A549 (cell line): ENCODE measurements at regions not wholly inside any gene's neighbourhood (a gene's known extent, or its start where the extent isn't known, plus 50 kb on each side); places are given as distances from the start of the nearest gene placed in this dataset.

Experiments
- ATAC-seq, 2 experiments: fragments of 200-7000 bp in 1 of 2; fragments of >200 bp in 1 of 2; cut with Nextera tagmentation in 1 of 2; cut with Tn5 transposase in 1 of 2; 3 replicates each; pipeline versions ENCODE4 v1.8.0 to v1.9.1; 2018 to 2020; ENCODE audit warnings: mild to moderate bottlenecking in 1 of 2, moderate library complexity in 1 of 2
- CTCF ChIA-PET: fragments of 300-600 bp; sonication (Branson Sonifier 250); formaldehyde crosslinking; extraction: SDS; loops from one replicate; lab custom pipeline; 2021; ENCODE audit warnings: antibody characterized with exemption, inconsistent platforms; lab: Yijun Ruan, JAX
- POLR2A ChIA-PET: fragments of 350-600 bp; formaldehyde crosslinking; extraction: SDS; loops from one replicate; lab custom pipeline; 2021; ENCODE audit warnings: antibody characterized with exemption, inconsistent platforms; lab: Yijun Ruan, JAX
- DNase-seq, 2 experiments: peaks; one replicate each; pipeline versions ENCODE4 v3.0.0 to v3.0.0-alpha.2; 2011 to 2016; ENCODE audit warnings: low read depth in 1 of 2, low spot score in 1 of 2
- FAIRE-seq: peaks from 2 replicates; lab custom pipeline; 2011; peaks lifted over from hg19 to GRCh38; lab: Jason Lieb, UNC
- H3K27ac ChIP-seq, 2 experiments: fragments of >200 bp; sonication (Bioruptor Twin); formaldehyde crosslinking; 3 replicates each; pipeline ENCODE4 v1.5.1; 2016 to 2017
- H3K4me1 ChIP-seq: fragments of >200 bp; sonication (Bioruptor Twin); formaldehyde crosslinking; 3 replicates; pipeline ENCODE4 v1.6.1; 2016
- H3K4me2 ChIP-seq: fragments of >200 bp; sonication (Bioruptor Twin); formaldehyde crosslinking; 3 replicates; pipeline ENCODE4 v1.6.1; 2016
- H3K4me3 ChIP-seq: fragments of >200 bp; sonication (Bioruptor Twin); formaldehyde crosslinking; 3 replicates; pipeline ENCODE4 v1.5.1; 2016
- H3K9me3 ChIP-seq: fragments of >200 bp; sonication (Bioruptor Twin); formaldehyde crosslinking; 3 replicates; pipeline ENCODE4 v1.6.1; 2016
- CBX2 ChIP-seq: fragments of 200-600 bp; sonication (generic); IDR thresholded peaks from 2 replicates; pipeline ENCODE4 v1.6.1; 2016; ENCODE audit warnings: low read depth, mild to moderate bottlenecking, borderline replicate concordance
- CBX8 ChIP-seq: fragments of 200-600 bp; sonication (generic); IDR thresholded peaks from 2 replicates; pipeline ENCODE4 v1.6.1; 2016
- CHD2 ChIP-seq: fragments of 150-350 bp; IDR thresholded peaks from 2 replicates; pipeline ENCODE4 v1.6.1; 2014; ENCODE audit warnings: low read length; ENCODE audit not compliant: partially characterized antibody
- EHF ChIP-seq: fragments of 250-450 bp; sonication (Bioruptor Pico); IDR thresholded peaks from 2 replicates; pipeline ENCODE4 v1.5.0; 2020; ENCODE audit warnings: mild to moderate bottlenecking
- EP300 ChIP-seq, 2 experiments: fragments of >200 bp; sonication (Bioruptor Twin); formaldehyde crosslinking; IDR thresholded peaks; 2 replicates in 1 of 2; 3 replicates in 1 of 2; pipeline ENCODE4 v1.6.1; 2016 to 2017
- FOSB ChIP-seq: fragments of 250-450 bp; sonication (Bioruptor Pico); IDR thresholded peaks from 2 replicates; pipeline ENCODE4 v1.5.0; 2020; ENCODE audit warnings: mild to moderate bottlenecking, moderate library complexity
- FOXS1 ChIP-seq: fragments of 250-450 bp; sonication (Bioruptor Pico); IDR thresholded peaks from 2 replicates; pipeline ENCODE4 v1.5.0; 2020; ENCODE audit warnings: mild to moderate bottlenecking, moderate library complexity
- HDAC2 ChIP-seq: fragments of 200-600 bp; sonication (generic); IDR thresholded peaks from 2 replicates; pipeline ENCODE4 v1.6.1; 2016
- HEYL ChIP-seq: fragments of 250-450 bp; sonication (Bioruptor Pico); IDR thresholded peaks from 2 replicates; pipeline ENCODE4 v1.8.0; 2021; ENCODE audit warnings: mild to moderate bottlenecking, moderate library complexity
- HOXA7 ChIP-seq: fragments of 250-450 bp; sonication (Bioruptor Pico); IDR thresholded peaks from 2 replicates; pipeline ENCODE4 v1.5.0; 2020; ENCODE audit warnings: mild to moderate bottlenecking, moderate library complexity
- HOXB5 ChIP-seq: fragments of 250-450 bp; sonication (Bioruptor Pico); IDR thresholded peaks from 2 replicates; pipeline ENCODE4 v1.5.0; 2020; ENCODE audit warnings: mild to moderate bottlenecking, moderate library complexity
- KDM1A ChIP-seq: fragments of 200-600 bp; sonication (generic); IDR thresholded peaks from 2 replicates; pipeline ENCODE4 v1.6.1; 2016; ENCODE audit warnings: low read depth, mild to moderate bottlenecking
- MAFK ChIP-seq: fragments of 450-650 bp; IDR thresholded peaks from 2 replicates; pipeline ENCODE4 v1.6.1; 2014; ENCODE audit not compliant: partially characterized antibody
- MAZ ChIP-seq: fragments of 150-350 bp; IDR thresholded peaks from 2 replicates; pipeline ENCODE4 v1.6.1; 2014; ENCODE audit warnings: antibody characterized with exemption, low read depth, low read length, borderline replicate concordance
- PHF8 ChIP-seq: fragments of 200-600 bp; sonication (generic); IDR thresholded peaks from 2 replicates; pipeline ENCODE4 v1.6.1; 2016; ENCODE audit warnings: low read depth, mild to moderate bottlenecking, antibody characterized with exemption, moderate library complexity, borderline replicate concordance
- POLR2AphosphoS2 ChIP-seq: conservative IDR thresholded peaks from 2 replicates; pipeline ENCODE4 v1.6.1; 2012; ENCODE audit warnings: low read length, improper control_type of control experiment, inconsistent platforms
- RAD21 ChIP-seq, 2 experiments: fragments of >200 bp in 1 of 2; sonication (Bioruptor Twin) in 1 of 2; formaldehyde crosslinking in 1 of 2; IDR thresholded peaks in 1 of 2; conservative IDR thresholded peaks in 1 of 2; 2 replicates in 1 of 2; 3 replicates in 1 of 2; pipeline ENCODE4 v1.6.1; 2012 to 2018; ENCODE audit warnings: inconsistent platforms in 1 of 2
- RARB ChIP-seq: fragments of 250-450 bp; sonication (Bioruptor Pico); IDR thresholded peaks from 2 replicates; pipeline ENCODE4 v1.8.0; 2021; ENCODE audit warnings: mild to moderate bottlenecking, moderate library complexity
- RCOR1 ChIP-seq: fragments of 150-350 bp; IDR thresholded peaks from 2 replicates; pipeline ENCODE4 v1.6.1; 2014; ENCODE audit warnings: antibody characterized with exemption, low read length, low read depth
- RNF2 ChIP-seq: fragments of 200-600 bp; sonication (generic); IDR thresholded peaks from 2 replicates; pipeline ENCODE4 v1.6.1; 2016; ENCODE audit warnings: low read depth, mild to moderate bottlenecking, antibody characterized with exemption, moderate library complexity, borderline replicate concordance
- SMC3 ChIP-seq: fragments of >200 bp; sonication (Bioruptor Twin); formaldehyde crosslinking; IDR thresholded peaks from 3 replicates; pipeline ENCODE4 v1.6.1; 2018; ENCODE audit warnings: inconsistent platforms
- SREBF2 ChIP-seq: fragments of 450-650 bp; IDR thresholded peaks from 2 replicates; pipeline ENCODE4 v1.6.1; 2014; ENCODE audit warnings: mild to moderate bottlenecking, moderate library complexity
- TP53 ChIP-seq: fragments of 250-450 bp; sonication (Bioruptor Pico); IDR thresholded peaks from 2 replicates; pipeline ENCODE4 v1.5.0; 2021; ENCODE audit warnings: mild to moderate bottlenecking, moderate library complexity
- ZSCAN20 ChIP-seq: fragments of 250-450 bp; sonication (Bioruptor Pico); IDR thresholded peaks from 2 replicates; pipeline ENCODE4 v1.8.0; 2022; ENCODE audit warnings: mild to moderate bottlenecking, moderate library complexity
- WGBS: methylation state at CpG from one replicate; pipeline ENCODE4 v1.1.6; 2017; ENCODE audit errors: missing lambda C conversion rate; 5-methylcytosine and 5-hydroxymethylcytosine counted together
- TF ChIP-seq, protein P1 (sequence below): fragments of >200 bp; sonication (Bioruptor Twin); formaldehyde crosslinking; IDR thresholded peaks from 3 replicates; pipeline ENCODE4 v1.6.1; 2016
- TF ChIP-seq, protein P2 (sequence below): fragments of 150-350 bp; IDR thresholded peaks from 2 replicates; pipeline ENCODE4 v1.6.1; 2014; ENCODE audit warnings: low read depth, mild to moderate bottlenecking, low read length
- TF ChIP-seq, protein P3 (sequence below): fragments of >200 bp; sonication (Bioruptor Twin); formaldehyde crosslinking; IDR thresholded peaks from 2 replicates; pipeline ENCODE4 v1.6.1; 2016
- TF ChIP-seq, protein P4 (sequence below): IDR thresholded peaks from 2 replicates; pipeline ENCODE4 v1.6.1; 2012
- TF ChIP-seq, protein P5 (sequence below): fragments of >200 bp; sonication (Bioruptor Twin); formaldehyde crosslinking; IDR thresholded peaks from 3 replicates; pipeline ENCODE4 v1.5.1; 2016

DNA sequence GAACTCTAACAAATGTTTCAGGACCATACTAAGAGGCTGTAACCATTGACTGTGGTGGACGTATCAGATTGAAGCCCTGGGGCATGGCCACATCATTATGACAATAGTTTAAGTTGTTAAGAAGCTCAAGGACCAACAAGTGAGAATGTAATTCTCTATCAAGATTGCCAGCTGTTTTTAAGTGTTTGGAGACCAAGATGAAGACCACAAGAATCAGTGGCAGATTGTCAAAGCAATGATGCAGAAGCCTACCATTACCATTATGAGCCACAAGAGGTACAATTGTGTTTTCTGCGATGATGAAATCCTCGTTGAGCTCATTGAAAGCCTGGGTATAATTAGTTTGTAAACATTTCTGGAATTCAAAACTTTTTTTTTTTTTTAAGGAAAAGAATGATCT, 261.1 kb upstream of the ZEB2 start:
- no peak for FAIRE-seq
- no peak overlapping the region for H3K4me2 ChIP-seq
- H3K27ac ChIP-seq: no peak overlapping the region
- DNase-seq: no peak
- no peaks in the 10 kb centered on the region for H3K4me1 ChIP-seq
- CTCF ChIA-PET: interaction anchor here (0.6 to 0.7 kb wide), 2 partner anchors 14 to 827 kb away, joined by 3 read pairs; no protein-coding TSS in a partner anchor
- WGBS: 40% methylated on average over 3 of the region's 3 CpGs
- no peaks in the 10 kb centered on the region for H3K9me3 ChIP-seq
- POLR2A ChIA-PET: no interaction called here
- no peak overlapping the region for H3K4me3 ChIP-seq
- TF ChIP-seq EHF (CRISPR knock-in tag): no peak
- TF ChIP-seq PHF8: no peak
- TF ChIP-seq HOXA7: no peak
- TF ChIP-seq MAFK: no peak
- no peak for TF ChIP-seq HEYL (CRISPR knock-in tag)
- no peak for TF ChIP-seq HDAC2
- TF ChIP-seq RAD21 (conservative IDR thresholded peaks at IDR 0.05 in 1 of 2, IDR thresholded peaks at IDR 0.05 in 1 of 2): no peak
- TF ChIP-seq, protein P1, sequence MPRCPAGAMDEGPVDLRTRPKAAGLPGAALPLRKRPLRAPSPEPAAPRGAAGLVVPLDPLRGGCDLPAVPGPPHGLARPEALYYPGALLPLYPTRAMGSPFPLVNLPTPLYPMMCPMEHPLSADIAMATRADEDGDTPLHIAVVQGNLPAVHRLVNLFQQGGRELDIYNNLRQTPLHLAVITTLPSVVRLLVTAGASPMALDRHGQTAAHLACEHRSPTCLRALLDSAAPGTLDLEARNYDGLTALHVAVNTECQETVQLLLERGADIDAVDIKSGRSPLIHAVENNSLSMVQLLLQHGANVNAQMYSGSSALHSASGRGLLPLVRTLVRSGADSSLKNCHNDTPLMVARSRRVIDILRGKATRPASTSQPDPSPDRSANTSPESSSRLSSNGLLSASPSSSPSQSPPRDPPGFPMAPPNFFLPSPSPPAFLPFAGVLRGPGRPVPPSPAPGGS: no peak
- no peak for TF ChIP-seq SMC3
- ATAC-seq: no peak

DNA sequence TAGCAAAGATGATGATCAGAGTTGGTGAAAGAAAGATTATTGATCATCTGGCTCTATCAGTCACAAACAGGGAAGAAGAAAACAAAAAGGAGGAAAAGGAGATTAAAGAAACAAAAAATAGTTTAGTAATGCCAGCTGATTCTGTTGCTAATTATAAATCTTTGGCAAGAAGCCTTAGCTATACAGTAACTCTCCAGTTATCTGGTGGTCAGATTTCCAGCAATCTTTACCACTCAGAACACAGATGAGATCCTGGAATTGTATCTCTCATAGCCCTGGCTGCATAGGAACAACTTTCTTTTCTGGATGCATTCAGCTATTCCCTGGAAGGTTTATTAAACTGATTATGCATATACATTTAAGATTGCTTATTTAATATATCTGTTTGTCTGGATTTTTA, 256.8 kb upstream of the ZEB2 start:
- no peak for FAIRE-seq
- ChIA-PET POLR2A (no interaction called here), CTCF (no interaction called here)

DNA sequence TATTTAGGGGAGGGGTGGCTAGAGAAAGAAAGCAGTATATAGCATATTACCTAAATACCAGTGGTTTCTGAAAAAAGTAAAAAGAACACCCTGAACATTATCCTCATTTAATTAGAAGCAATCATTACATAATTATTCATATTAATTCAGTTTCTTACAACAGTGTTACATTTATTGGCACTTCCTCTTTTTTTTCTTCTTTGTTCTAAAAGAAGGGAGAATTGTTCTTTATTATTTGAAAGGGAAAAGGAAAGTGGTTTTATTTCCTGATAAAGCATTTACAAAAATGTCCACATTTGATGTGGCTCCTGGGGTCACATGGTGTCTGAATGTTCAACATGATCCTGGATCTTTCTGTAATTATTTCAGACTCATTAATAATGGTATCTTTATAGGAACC, 254.9 kb upstream of the ZEB2 start:
- no peak overlapping the region for H3K4me2 ChIP-seq
- no peak overlapping the region for H3K27ac ChIP-seq
- no peak overlapping the region for H3K4me3 ChIP-seq
- DNase-seq: no peak
- POLR2A ChIA-PET: no interaction called here
- TF ChIP-seq, protein P2, sequence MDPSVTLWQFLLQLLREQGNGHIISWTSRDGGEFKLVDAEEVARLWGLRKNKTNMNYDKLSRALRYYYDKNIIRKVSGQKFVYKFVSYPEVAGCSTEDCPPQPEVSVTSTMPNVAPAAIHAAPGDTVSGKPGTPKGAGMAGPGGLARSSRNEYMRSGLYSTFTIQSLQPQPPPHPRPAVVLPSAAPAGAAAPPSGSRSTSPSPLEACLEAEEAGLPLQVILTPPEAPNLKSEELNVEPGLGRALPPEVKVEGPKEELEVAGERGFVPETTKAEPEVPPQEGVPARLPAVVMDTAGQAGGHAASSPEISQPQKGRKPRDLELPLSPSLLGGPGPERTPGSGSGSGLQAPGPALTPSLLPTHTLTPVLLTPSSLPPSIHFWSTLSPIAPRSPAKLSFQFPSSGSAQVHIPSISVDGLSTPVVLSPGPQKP: no peak
- TF ChIP-seq CHD2 (no peak), RARB (CRISPR knock-in tag) (no peak), CBX2 (no peak), ZSCAN20 (CRISPR knock-in tag) (no peak), KDM1A (no peak), EP300 (IDR thresholded peaks at IDR 0.05) (no peak), SREBF2 (no peak), RCOR1 (no peak), HDAC2 (no peak), CBX8 (no peak), TP53 (CRISPR knock-in tag) (no peak), FOSB (no peak), HOXB5 (CRISPR knock-in tag) (no peak), MAZ (no peak)
- TF ChIP-seq, protein P3, sequence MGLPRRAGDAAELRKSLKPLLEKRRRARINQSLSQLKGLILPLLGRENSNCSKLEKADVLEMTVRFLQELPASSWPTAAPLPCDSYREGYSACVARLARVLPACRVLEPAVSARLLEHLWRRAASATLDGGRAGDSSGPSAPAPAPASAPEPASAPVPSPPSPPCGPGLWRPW: no peak
- no peak for FAIRE-seq
- CTCF ChIA-PET: no interaction called here
- no peaks in the 10 kb centered on the region for H3K4me1 ChIP-seq
- H3K9me3 ChIP-seq: no peaks in the 10 kb centered on the region
- ATAC-seq: no peak

More for the DNA sequence above, 256.8 kb upstream of the ZEB2 start:
- no peak overlapping the region for H3K27ac ChIP-seq
- no peak overlapping the region for H3K4me3 ChIP-seq
- TF ChIP-seq, protein P4, sequence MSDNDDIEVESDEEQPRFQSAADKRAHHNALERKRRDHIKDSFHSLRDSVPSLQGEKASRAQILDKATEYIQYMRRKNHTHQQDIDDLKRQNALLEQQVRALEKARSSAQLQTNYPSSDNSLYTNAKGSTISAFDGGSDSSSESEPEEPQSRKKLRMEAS: no peak
- no peak for TF ChIP-seq SMC3
- TF ChIP-seq, protein P5, sequence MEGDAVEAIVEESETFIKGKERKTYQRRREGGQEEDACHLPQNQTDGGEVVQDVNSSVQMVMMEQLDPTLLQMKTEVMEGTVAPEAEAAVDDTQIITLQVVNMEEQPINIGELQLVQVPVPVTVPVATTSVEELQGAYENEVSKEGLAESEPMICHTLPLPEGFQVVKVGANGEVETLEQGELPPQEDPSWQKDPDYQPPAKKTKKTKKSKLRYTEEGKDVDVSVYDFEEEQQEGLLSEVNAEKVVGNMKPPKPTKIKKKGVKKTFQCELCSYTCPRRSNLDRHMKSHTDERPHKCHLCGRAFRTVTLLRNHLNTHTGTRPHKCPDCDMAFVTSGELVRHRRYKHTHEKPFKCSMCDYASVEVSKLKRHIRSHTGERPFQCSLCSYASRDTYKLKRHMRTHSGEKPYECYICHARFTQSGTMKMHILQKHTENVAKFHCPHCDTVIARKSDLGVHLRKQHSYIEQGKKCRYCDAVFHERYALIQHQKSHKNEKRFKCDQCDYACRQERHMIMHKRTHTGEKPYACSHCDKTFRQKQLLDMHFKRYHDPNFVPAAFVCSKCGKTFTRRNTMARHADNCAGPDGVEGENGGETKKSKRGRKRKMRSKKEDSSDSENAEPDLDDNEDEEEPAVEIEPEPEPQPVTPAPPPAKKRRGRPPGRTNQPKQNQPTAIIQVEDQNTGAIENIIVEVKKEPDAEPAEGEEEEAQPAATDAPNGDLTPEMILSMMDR: no peak
- no peak for TF ChIP-seq KDM1A
- TF ChIP-seq RNF2: no peak
- no peak for TF ChIP-seq ZSCAN20 (CRISPR knock-in tag)
- TF ChIP-seq HOXA7: no peak
- TF ChIP-seq HDAC2: no peak
- TF ChIP-seq RAD21 (conservative IDR thresholded peaks at IDR 0.05 in 1 of 2, IDR thresholded peaks at IDR 0.05 in 1 of 2): no peak
- TF ChIP-seq FOXS1 (CRISPR knock-in tag): no peak
- TF ChIP-seq SREBF2: no peak
- no peak for TF ChIP-seq POLR2AphosphoS2
- no peak for TF ChIP-seq TP53 (CRISPR knock-in tag)
- H3K4me2 ChIP-seq: no peak overlapping the region
- no peaks in the 10 kb centered on the region for H3K4me1 ChIP-seq
- ATAC-seq (no peak), DNase-seq (no peak)
- no peaks in the 10 kb centered on the region for H3K9me3 ChIP-seq
